Keratinocyte (primary cell): ENCODE measurements at regions not wholly inside any gene's neighbourhood (a gene's known extent, or its start where the extent isn't known, plus 50 kb on each side); places are given as distances from the start of the nearest gene placed in this dataset.

Experiments used
- DNase-seq: peaks from one replicate; pipeline ENCODE4 v3.0.0-alpha.2; 2011; ENCODE audit warnings: low read depth, missing footprints, low spot score
- FAIRE-seq: peaks from 2 replicates; lab custom pipeline; 2011; peaks lifted over from hg19 to GRCh38; lab: Jason Lieb, UNC
- H2AFZ ChIP-seq: 2 replicates; pipeline ENCODE4 v1.6.0; 2012; ENCODE audit warnings: low read length, control low read depth, inconsistent platforms; ENCODE audit not compliant: control insufficient read depth
- H3K27ac ChIP-seq: 2 replicates; pipeline ENCODE4 v1.5.1; 2011; ENCODE audit warnings: low read length; ENCODE audit not compliant: control insufficient read depth, insufficient read depth
- H3K27me3 ChIP-seq: 3 replicates; pipeline ENCODE4 v1.6.0; 2011; ENCODE audit warnings: low read length; ENCODE audit not compliant: control insufficient read depth, insufficient read depth; ENCODE audit errors: extremely low read depth
- H3K36me3 ChIP-seq, 2 experiments: 2 replicates in 1 of 2; 3 replicates in 1 of 2; pipeline ENCODE4 v1.5.1; 2011; ENCODE audit warnings: low read length in 2 of 2, mild to moderate bottlenecking in 1 of 2; ENCODE audit not compliant: control insufficient read depth in 2 of 2, insufficient read depth in 2 of 2; ENCODE audit errors: extremely low read depth in 1 of 2
- H3K4me1 ChIP-seq: 3 replicates; pipeline ENCODE4 v1.5.1; 2011; ENCODE audit warnings: low read length; ENCODE audit not compliant: control insufficient read depth, insufficient read depth; ENCODE audit errors: extremely low read depth
- H3K4me2 ChIP-seq: 3 replicates; pipeline ENCODE4 v1.6.0; 2011; ENCODE audit warnings: low read depth, low read length; ENCODE audit not compliant: control insufficient read depth, insufficient read depth; ENCODE audit errors: extremely low read depth
- H3K4me3 ChIP-seq, 3 experiments: fragments of 200-600 bp in 1 of 3; sonication (generic) in 1 of 3; 2 replicates in 2 of 3; 3 replicates in 1 of 3; pipeline ENCODE4 v1.5.1; 2011 to 2016; ENCODE audit warnings: low read length in 3 of 3, mild to moderate bottlenecking in 3 of 3, control low read depth in 2 of 3, inconsistent platforms in 1 of 3, low read depth in 1 of 3, mixed read lengths in 1 of 3, mixed run types in 1 of 3, moderate library complexity in 1 of 3; ENCODE audit not compliant: control insufficient read depth in 2 of 3, insufficient read depth in 2 of 3; ENCODE audit errors: extremely low read depth in 1 of 3
- H3K79me2 ChIP-seq: 2 replicates; pipeline ENCODE4 v1.6.0; 2012; ENCODE audit warnings: low read length; ENCODE audit not compliant: control insufficient read depth, insufficient read depth
- H3K9ac ChIP-seq: 3 replicates; pipeline ENCODE4 v1.6.0; 2011; ENCODE audit warnings: low read length; ENCODE audit not compliant: control insufficient read depth, insufficient read depth; ENCODE audit errors: extremely low read depth
- H3K9me1 ChIP-seq: 3 replicates; pipeline ENCODE4 v1.6.0; 2011; ENCODE audit warnings: low read length; ENCODE audit not compliant: control insufficient read depth, insufficient read depth; ENCODE audit errors: extremely low read depth
- H3K9me3 ChIP-seq: 2 replicates; pipeline ENCODE4 v1.5.1; 2012; ENCODE audit warnings: low read depth, low read length; ENCODE audit not compliant: control insufficient read depth
- H4K20me1 ChIP-seq: 3 replicates; pipeline ENCODE4 v1.6.0; 2011; ENCODE audit warnings: low read length; ENCODE audit not compliant: control insufficient read depth, insufficient read depth; ENCODE audit errors: extremely low read depth
- CTCF ChIP-seq, 3 experiments: IDR thresholded peaks in 1 of 3; conservative IDR thresholded peaks in 1 of 3; optimal IDR thresholded peaks in 1 of 3; 2 replicates in 2 of 3; 3 replicates in 1 of 3; pipeline versions ENCODE3 to v1.5.1; 2011; ENCODE audit warnings: low read length in 3 of 3, mild to moderate bottlenecking in 3 of 3, moderate library complexity in 2 of 3, control low read depth in 1 of 3, inconsistent platforms in 1 of 3; ENCODE audit not compliant: insufficient read depth in 2 of 3; ENCODE audit errors: extremely low read depth in 1 of 3
- EZH2 ChIP-seq: IDR thresholded peaks from one replicate; pipeline ENCODE4 v1.6.1; 2012; ENCODE audit warnings: inconsistent platforms, mild to moderate bottlenecking, low read length, moderate library complexity
- dilution Hi-C: fragments of 300-500 bp; cut with MboI; formaldehyde crosslinking; loops from one replicate; pipeline ENCODE4 v1.7.0; 2020; ENCODE audit warnings: low sequenced_read_pairs; ENCODE audit not compliant: extremely low pct_ligation_motif_present

- Histone ChIP-seq H3K27ac (no peak overlapping the region), H3K9me1 (no peaks in the 10 kb centered on the region), H3K79me2 (no peaks in the 10 kb centered on the region), H4K20me1 (no peaks in the 10 kb centered on the region), H3K4me3 (no peak overlapping the region), H2AFZ (no peak overlapping the region), H3K4me2 (no peak overlapping the region), H3K9ac (no peak overlapping the region), H3K9me3 (peaks cover 7% of the 10 kb centered on the region), H3K36me3 (no peaks in the 10 kb centered on the region), H3K4me1 (peaks cover 7% of the 10 kb centered on the region), H3K27me3 (no peaks in the 10 kb centered on the region)
- TF ChIP-seq EZH2 (no peak), CTCF (optimal IDR thresholded peaks at IDR 0.05 in 1 of 3, IDR thresholded peaks at IDR 0.05 in 1 of 3, conservative IDR thresholded peaks at IDR 0.05 in 1 of 3; ENCODE audit: extremely low read depth in 1 of 3, insufficient read depth in 2 of 3, low read length in 3 of 3) (no peak)
- dilution Hi-C loops: no loop called here
- DNase-seq: no peak
- FAIRE-seq: no peak
Measured at GRCh38 chr18:55840601-55841170, 252.7 kb upstream of the TCF4 start.

GRCh38 chr18:55839343-55839742 is 251.4 kb upstream of the TCF4 start:
- FAIRE-seq (peak; percentile 87), DNase-seq (no peak)
- TF ChIP-seq EZH2: no peak
- no peak for TF ChIP-seq CTCF (optimal IDR thresholded peaks at IDR 0.05 in 1 of 3, IDR thresholded peaks at IDR 0.05 in 1 of 3, conservative IDR thresholded peaks at IDR 0.05 in 1 of 3; ENCODE audit: extremely low read depth in 1 of 3, insufficient read depth in 2 of 3, low read length in 3 of 3)
- Histone ChIP-seq H3K27me3 (no peaks in the 10 kb centered on the region), H3K9me3 (peaks cover 7% of the 10 kb centered on the region), H4K20me1 (no peaks in the 10 kb centered on the region), H3K79me2 (no peaks in the 10 kb centered on the region), H3K36me3 (no peaks in the 10 kb centered on the region), H3K4me3 (no peak overlapping the region), H3K4me2 (no peak overlapping the region), H3K9ac (no peak overlapping the region), H3K4me1 (peaks cover 7% of the 10 kb centered on the region), H3K9me1 (no peaks in the 10 kb centered on the region), H2AFZ (no peak overlapping the region), H3K27ac (no peak overlapping the region)
- dilution Hi-C loops: no loop called here
